Sigmoid colon (tissue), 6 donors: ENCODE measurements at regions not wholly inside any gene's neighbourhood (a gene's known extent, or its start where the extent isn't known, plus 50 kb on each side); places are given as distances from the start of the nearest gene placed in this dataset.

ENCODE experiments used
- DNase-seq: peaks from one replicate; pipeline ENCODE4 v3.0.0-alpha.2; 2019
- H3K27ac ChIP-seq, 4 donors: fragments of 200-600 bp; sonication (generic); one replicate each; pipeline ENCODE4 v1.5.1; 2016 to 2019; ENCODE audit warnings: mild to moderate bottlenecking in 1 of 4
- H3K27me3 ChIP-seq, 3 donors: fragments of 200-600 bp; sonication (generic); one replicate each; pipeline ENCODE4 v1.5.1; 2019; ENCODE audit warnings: mild to moderate bottlenecking in 1 of 3
- H3K36me3 ChIP-seq, 4 donors: fragments of 200-600 bp; sonication (generic); one replicate each; pipeline ENCODE4 v1.5.1; 2016 to 2019
- H3K4me1 ChIP-seq, 4 donors: fragments of 200-600 bp; sonication (generic); one replicate each; pipeline ENCODE4 v1.5.1; 2017 to 2019
- H3K4me3 ChIP-seq, 4 donors: fragments of 200-600 bp; sonication (generic); one replicate each; pipeline ENCODE4 v1.5.1; 2017 to 2019; ENCODE audit warnings: mild to moderate bottlenecking in 2 of 4, moderate library complexity in 1 of 4
- H3K9me3 ChIP-seq, 4 donors: fragments of 200-600 bp in 3 of 4; sonication (generic) in 3 of 4; one replicate each; pipeline versions ENCODE4 v1.5.1 to v1.6.1; 2013 to 2019
- CTCF ChIP-seq, 4 experiments: fragments of 450-650 bp in 3 of 4; fragments of 200-600 bp in 1 of 4; IDR thresholded peaks; one replicate each; pipeline ENCODE4 v1.5.1; 2016 to 2019; ENCODE audit warnings: antibody characterized with exemption in 4 of 4, mild to moderate bottlenecking in 3 of 4, moderate library complexity in 2 of 4
- EP300 ChIP-seq, 4 donors: sonication (generic); formaldehyde crosslinking; IDR thresholded peaks; one replicate each; pipeline ENCODE4 v1.6.1; 2017; ENCODE audit warnings: antibody characterized with exemption in 4 of 4
- POLR2A ChIP-seq, 2 donors: fragments of 450-650 bp; IDR thresholded peaks; one replicate each; pipeline ENCODE4 v1.6.1; 2016; ENCODE audit warnings: antibody characterized with exemption in 2 of 2, mild to moderate bottlenecking in 2 of 2, moderate library complexity in 2 of 2
- POLR2AphosphoS5 ChIP-seq, 4 donors: sonication (generic); formaldehyde crosslinking; IDR thresholded peaks; one replicate each; pipeline ENCODE4 v1.6.1; 2017; ENCODE audit warnings: antibody characterized with exemption in 4 of 4
- WGBS, 2 donors: extraction: QIAGEN DNeasy Blood & Tissue Kit; methylation state at CpG; one replicate each; pipeline ENCODE4 v1.1.7; 2013; 5-methylcytosine and 5-hydroxymethylcytosine counted together
- intact Hi-C: fragments of 100-400 bp; cut with DNase I; formaldehyde crosslinking; loops from one replicate; pipeline ENCODE4 v1.15.1; 2023
- small RNA-seq, 3 donors: library from RNA; depleted of rRNA; stranded (forward); fragments of <200 nt; gene quantifications; one replicate each; pipeline ENCODE3, GENCODE V24; 2016
- donor health status: healthy with polysubstance abuse.
- donor health status: healthy.

DNA sequence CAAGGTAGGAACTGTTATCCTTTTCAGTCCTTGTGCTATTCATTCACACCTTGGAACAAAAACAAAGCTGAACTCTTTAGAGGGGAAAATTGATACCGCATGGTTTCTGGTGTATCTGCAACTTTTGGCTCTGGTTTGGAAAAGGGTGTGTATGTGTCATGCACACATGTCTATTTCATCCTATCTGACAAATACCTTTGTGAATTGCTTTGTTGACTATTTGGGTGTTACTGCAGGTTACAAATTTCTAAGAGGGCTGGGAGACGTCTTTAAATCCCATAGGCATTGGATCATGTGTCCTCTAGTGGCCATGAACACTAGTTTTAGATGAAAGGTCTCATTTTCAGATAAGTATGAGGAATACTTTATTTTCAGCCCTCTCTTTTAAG, 59.9 kb upstream of the IFNG-AS1 start:
- H3K9me3 ChIP-seq: no peaks in the 10 kb centered on the region
- H3K27me3 ChIP-seq: no peaks in the 10 kb centered on the region
- no peaks in the 10 kb centered on the region for H3K36me3 ChIP-seq
- H3K27ac ChIP-seq: no peak overlapping the region
- H3K4me1 ChIP-seq: peaks cover 0 to 8% (median 3%) of the 10 kb centered on the region in 4 donors
- intact Hi-C loops: no loop called here
- TF ChIP-seq CTCF (IDR thresholded peaks at IDR 0.05): no peak
- no peak for TF ChIP-seq POLR2AphosphoS5 (IDR thresholded peaks at IDR 0.05)
- no peak for TF ChIP-seq POLR2A (IDR thresholded peaks at IDR 0.05)
- no peak for DNase-seq
- H3K4me3 ChIP-seq: no peak overlapping the region
- WGBS, 2 donors: 37 to 79% methylated on average over 2 of the region's 2 CpGs

GRCh38 chr12:67937822-67938221, 51.4 kb upstream of the IFNG-AS1 start:
- 75 to 85% methylated on average over 1 of the region's 1 CpG for WGBS, 2 donors
- intact Hi-C loops: no loop called here
- Histone ChIP-seq H3K4me3 (no peak overlapping the region), H3K9me3 (no peaks in the 10 kb centered on the region), H3K27ac (no peak overlapping the region), H3K4me1 (peaks cover 0 to 34% (median 13%) of the 10 kb centered on the region in 4 donors), H3K36me3 (no peaks in the 10 kb centered on the region), H3K27me3 (no peaks in the 10 kb centered on the region)
- no peak for TF ChIP-seq POLR2AphosphoS5 (IDR thresholded peaks at IDR 0.05)
- TF ChIP-seq EP300 (IDR thresholded peaks at IDR 0.05): no peak
- no peak for TF ChIP-seq POLR2A (IDR thresholded peaks at IDR 0.05)
- no peak for TF ChIP-seq CTCF (IDR thresholded peaks at IDR 0.05)
- DNase-seq: no peak

Small RNA genes in the stretch of these regions (small RNA-seq; reads per million reads assigned to genes)
- gene AC022513.1: 0 reads per million in 3 donors
